NCI-H524 treated with DMSO at 0.1 percent for 48 hours (cell line): ENCODE measurements at regions not wholly inside any gene's neighbourhood (a gene's known extent, or its start where the extent isn't known, plus 50 kb on each side); places are given as distances from the start of the nearest gene placed in this dataset.

ENCODE experiments used
- DNase-seq: peaks from one replicate; lab custom pipeline; 2025; lab: John Stamatoyannopoulos, UW

DNA sequence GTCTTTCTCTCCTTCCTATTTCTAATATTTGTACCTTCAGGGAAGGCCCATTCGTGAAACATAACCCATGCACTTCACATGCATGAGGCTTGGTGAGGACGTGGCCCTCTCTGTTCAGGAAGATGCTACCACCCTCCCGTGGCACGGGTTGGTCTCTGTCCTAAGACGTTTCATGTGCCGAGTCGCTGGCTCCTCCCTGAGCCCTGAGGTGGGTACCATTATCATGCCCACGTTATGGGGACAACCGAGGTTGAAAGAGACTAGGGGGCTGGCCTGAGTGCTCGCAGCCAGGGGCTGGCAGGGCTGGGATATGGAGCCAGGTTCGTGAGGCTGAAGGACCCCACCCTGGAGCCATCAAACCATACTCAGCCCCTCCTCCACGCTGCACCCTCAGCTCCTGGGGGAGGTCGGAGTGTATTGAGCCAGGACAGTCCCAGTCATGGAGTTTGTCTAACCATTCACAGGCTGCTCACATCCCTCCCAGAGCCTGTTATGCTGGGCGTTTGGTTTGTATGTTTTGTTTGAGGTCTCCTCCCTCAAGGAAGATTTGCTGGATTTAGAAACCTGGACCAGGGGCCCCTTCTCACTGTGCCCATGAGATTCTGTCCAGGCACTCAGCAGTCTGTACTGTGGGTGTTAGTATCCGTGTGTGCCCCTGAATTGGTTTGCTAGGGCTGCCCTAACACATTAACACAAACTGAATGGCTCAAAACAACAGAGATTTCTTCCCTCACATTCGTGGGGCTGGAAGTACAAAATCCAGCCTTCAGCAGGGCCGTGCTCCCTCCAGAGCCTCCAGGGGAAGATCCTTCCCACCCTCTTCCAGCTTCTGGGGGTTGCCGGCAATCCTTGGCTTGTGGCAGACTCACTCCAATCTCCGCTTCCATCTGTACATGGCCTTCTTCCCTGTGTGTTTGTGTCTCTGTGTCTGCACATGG lies 88.3 kb downstream of the ANKRD60 start:
- no peak for DNase-seq

- DNase-seq: no peak
Observed at GRCh38 chr20:58138395-58138794, 90.1 kb downstream of the ANKRD60 start.

DNA sequence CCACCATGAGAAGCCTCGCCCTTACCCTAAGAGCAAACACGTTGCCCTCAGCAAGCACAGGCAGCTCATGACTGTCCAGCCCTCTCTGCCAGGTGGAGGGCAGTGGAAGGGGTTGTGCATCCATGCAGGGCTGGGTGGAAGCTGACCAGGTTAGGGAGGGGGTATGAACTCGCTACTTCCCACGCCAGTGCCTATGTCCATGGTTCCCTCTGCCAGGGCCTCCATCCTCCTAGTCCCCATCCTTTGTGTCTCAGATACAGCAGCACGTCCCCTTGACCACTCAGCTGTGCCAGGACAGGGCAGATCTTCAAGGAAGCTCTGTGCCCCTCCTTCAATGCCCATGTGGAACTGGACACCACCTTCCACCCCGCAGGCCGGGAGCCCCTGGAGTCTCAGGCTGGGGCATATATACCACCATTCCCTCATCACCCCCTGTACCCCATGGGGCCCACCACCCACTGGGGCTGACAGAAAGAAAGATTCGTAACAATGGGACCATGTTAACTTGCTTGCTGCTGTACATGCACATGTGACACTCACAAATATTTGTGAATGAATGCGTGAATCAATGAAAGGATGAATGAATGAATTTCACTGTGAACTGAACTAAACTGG lies 90.7 kb downstream of the ANKRD60 start:
- DNase-seq: no peak

DNA sequence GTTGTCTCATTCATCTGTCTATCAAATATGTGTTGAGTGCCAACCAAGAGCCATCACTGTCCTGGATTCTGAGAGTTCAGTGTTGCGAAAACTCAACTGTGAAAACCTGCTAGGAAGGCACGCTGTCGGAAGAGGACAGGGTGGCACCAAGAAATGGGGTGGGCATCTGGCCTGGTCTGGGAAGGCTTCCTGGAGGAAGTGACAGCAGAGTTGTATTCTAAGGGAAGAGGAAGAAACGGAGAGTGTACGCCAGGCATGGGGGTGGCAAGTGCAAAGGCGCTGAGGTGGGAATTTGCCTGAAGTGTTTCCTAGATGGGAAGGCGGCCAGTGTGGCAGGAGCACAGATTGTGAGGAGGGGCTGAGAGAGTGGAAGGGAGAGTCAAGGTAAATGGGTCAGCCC lies 91.2 kb downstream of the ANKRD60 start:
- DNase-seq: no peak

GRCh38 chr20:58136149-58136484 lies 92.3 kb downstream of the ANKRD60 start:
- no peak for DNase-seq

DNA sequence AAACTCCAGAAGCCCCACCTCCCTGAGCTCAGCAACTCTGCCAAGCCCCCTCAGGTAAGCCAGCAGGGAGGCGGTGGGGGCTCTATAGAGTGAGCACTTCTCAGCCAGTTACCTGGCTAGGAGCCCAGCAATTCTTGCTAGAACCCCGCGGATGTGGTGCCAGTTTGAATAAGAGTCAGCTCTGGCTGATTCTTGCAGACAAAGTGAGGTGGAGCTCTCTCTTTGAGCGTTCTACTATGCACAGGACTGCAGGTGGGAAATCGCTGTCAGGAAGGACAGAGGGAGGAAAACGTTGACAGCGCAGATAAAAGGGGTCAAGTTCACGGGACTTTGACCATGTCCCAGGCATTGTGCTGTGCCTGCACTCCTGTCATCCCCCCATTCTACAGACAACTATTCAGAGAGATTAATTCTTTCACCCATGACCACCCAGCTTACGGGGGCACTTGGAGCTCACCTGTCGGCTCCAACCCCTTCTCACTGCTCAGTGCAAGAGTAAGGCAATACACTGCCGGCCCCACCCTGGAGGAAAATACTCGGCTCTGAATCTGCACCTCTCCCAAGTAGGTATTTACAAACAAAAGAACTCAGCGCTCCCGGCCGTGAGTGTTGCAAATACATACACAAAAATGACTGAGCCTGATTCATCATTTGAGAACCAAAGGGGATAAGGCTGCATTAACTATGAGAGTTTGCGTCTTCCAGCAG lies 92.9 kb downstream of the ANKRD60 start:
- no peak for DNase-seq

DNA sequence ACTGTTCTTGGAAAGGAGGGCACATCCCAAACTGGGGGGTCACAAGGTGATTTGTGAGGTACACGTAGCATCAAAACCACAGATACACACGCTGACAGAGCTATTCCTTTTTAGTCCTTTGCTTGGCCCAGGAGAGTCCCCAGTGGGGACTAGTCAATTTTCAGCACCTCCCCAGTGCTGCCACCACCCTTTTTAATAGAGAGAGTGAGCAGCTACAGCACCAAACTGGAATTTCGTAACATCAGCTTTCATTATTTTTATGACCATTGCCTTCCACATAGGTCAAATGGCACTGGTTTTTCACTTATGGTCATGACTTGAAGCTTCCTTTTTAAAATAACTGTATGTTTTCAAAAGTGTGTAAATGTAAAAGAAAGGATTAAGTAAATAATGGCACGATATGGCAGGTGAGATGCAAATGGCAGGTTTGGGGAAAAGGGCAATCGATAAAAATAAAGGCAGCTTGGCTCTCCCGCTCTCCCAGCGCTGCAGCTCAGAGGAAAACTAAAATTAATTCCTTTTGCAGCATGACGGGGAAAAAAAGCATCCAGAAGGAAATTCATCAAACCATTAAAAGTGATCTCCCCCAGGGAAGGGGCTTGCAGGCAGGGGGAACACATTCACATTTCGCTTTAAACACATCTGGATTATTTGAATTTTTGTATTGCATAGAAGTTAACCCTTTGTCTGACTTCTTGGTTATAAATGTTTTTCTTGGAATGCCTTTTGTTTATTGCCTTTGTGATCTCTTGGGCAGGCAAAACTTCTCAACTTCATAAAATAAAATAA lies 95.2 kb downstream of the ANKRD60 start:
- no peak for DNase-seq

- no peak for DNase-seq
Observed at GRCh38 chr20:58131551-58132142, 96.8 kb downstream of the ANKRD60 start.

GRCh38 chr20:58131151-58131550 lies 97.3 kb downstream of the ANKRD60 start:
- DNase-seq: no peak

GRCh38 chr20:58130581-58130980 lies 97.9 kb downstream of the ANKRD60 start:
- no peak for DNase-seq

DNA sequence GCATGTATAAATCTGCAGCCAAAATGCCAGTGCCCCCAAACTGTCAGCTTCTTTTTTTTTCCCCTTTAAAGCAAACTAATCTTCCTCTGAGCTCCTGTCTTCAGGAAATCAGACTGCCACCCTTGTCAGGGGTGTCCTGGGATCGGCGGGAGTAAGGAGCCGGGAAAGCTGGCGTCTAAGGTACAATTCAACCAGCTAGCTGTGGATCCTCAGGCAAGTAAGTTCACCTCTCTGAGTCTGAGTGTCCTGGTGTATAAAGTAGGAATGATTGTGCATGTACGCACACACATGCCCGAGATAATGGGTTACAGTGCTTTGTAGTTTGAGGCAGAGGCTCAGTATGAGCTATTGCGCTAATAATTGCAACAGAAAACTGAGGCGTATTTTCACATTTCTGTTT lies 98.3 kb downstream of the ANKRD60 start:
- no peak for DNase-seq

GRCh38 chr20:58129721-58130151 lies 98.7 kb downstream of the ANKRD60 start:
- DNase-seq: no peak

GRCh38 chr20:58128635-58129625 lies 99.5 kb downstream of the ANKRD60 start:
- DNase-seq: no peak

DNA sequence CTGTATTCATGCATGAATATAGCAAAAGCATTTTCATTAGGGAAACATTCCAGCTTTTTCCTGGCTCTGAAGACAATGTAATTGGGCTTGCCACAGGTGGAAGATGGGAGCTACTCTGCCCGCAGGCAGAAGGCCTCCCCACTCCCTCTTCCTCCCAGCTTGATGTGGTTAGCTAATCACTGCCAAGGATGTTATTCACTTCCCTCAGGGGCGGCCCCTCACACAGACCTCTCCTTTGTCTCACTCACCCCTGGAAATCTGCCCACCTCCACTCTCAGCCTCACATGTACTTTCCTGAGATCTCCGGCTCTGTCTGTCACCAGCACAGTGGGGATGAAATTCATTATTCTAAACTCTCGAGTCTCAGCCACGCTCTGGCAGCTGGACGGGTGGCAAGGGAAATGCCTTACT lies 100.7 kb downstream of the ANKRD60 start:
- DNase-seq: no peak

- DNase-seq: no peak
Observed at GRCh38 chr20:58125726-58126125, 102.7 kb downstream of the ANKRD60 start.

GRCh38 chr20:58117944-58118343 lies 110.5 kb downstream of the ANKRD60 start:
- DNase-seq: no peak

- no peak for DNase-seq
Observed at GRCh38 chr20:58116505-58116904, 111.9 kb downstream of the ANKRD60 start.

DNA sequence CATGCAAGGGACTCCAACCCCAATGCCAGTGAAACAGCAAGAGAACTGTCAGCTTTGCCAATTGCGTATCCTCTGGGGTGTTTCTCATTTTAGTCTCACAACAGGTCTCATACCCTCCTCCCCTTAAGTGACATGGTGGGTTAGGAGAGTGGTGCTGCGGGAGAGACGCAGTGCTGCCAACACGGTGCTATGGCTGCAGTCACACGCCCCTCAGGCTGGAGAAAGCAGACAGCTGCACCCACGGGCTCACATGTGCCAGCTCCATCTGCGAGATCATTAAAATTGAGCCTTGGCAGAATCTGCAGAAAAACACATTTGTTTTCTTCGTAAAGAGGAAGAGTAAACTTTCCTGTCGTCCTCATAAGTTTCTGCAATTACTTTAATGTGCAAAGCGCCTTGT lies 114.7 kb downstream of the ANKRD60 start:
- no peak for DNase-seq

DNA sequence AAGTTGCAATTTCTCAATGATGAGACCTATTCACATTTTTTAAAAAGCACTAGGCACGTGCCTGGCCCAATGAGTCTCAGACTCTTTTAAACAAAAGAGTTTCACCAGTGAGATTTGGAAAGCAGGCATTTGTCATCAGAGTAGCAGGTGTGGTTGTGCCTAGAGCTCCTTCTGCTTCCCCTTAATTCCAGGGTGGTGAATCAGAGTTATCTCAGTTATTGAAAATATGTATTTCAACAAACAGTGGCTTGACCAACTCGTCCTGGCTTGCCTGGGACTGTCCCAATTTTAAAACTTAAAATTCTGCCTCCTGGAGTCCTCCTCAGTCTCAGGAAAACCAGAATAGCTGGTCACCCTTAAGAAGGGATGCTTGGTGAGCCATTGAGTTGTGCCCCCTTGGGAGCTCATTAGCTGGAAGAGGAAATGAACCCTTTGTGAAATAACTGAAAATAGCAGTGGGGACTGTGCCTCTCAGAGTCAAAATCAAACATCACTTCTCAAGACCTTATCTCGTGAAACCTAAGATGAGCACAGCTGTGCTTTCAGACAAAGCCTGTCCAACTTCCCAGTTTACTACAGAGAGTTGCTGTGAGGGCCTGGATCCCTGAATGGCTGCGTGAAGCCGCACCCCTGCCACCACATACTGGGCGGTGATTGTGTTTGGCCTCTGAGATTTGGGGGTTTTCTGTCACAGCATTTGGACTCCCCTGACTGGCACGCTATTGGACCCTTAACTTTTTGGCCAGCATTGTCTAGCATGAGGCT lies 116.3 kb downstream of the ANKRD60 start:
- DNase-seq: no peak
